Upper lobe of left lung (tissue), 6 donors: ENCODE measurements at regions not wholly inside any gene's neighbourhood (a gene's known extent, or its start where the extent isn't known, plus 50 kb on each side); places are given as distances from the start of the nearest gene placed in this dataset.
A peak's percentile ranks its signal among the peaks of the same experiment; 100 is the strongest.

Experiments
- ATAC-seq, 2 donors: fragments of 200-7000 bp; cut with Tn5 transposase; one replicate each; pipeline ENCODE4 v1.9.1; 2022; ENCODE audit warnings: mild to moderate bottlenecking in 2 of 2, moderate library complexity in 2 of 2; ENCODE audit not compliant: low FRiP score in 2 of 2
- DNase-seq, 2 donors: peaks; one replicate each; pipeline ENCODE4 v3.0.0-alpha.2; 2019 to 2020
- H3K27ac ChIP-seq, 4 donors: fragments of 200-600 bp; sonication (generic); one replicate each; pipeline ENCODE4 v1.5.1; 2016 to 2019
- H3K27me3 ChIP-seq, 4 donors: fragments of 200-600 bp; sonication (generic); one replicate each; pipeline ENCODE4 v1.5.1; 2017 to 2019
- H3K36me3 ChIP-seq, 4 donors: fragments of 200-600 bp; sonication (generic); one replicate each; pipeline ENCODE4 v1.5.1; 2016 to 2019
- H3K4me1 ChIP-seq, 4 donors: fragments of 200-600 bp; sonication (generic); one replicate each; pipeline ENCODE4 v1.5.1; 2018 to 2019
- H3K4me3 ChIP-seq, 4 donors: fragments of 200-600 bp; sonication (generic); one replicate each; pipeline ENCODE4 v1.5.1; 2017 to 2019; ENCODE audit warnings: mild to moderate bottlenecking in 2 of 4, moderate library complexity in 1 of 4
- H3K9me3 ChIP-seq, 4 donors: fragments of 200-600 bp; sonication (generic); one replicate each; pipeline ENCODE4 v1.5.1; 2018 to 2019
- EP300 ChIP-seq, 4 donors: sonication (generic); formaldehyde crosslinking; IDR thresholded peaks; one replicate each; pipeline ENCODE4 v1.5.1; 2017; ENCODE audit warnings: antibody characterized with exemption in 4 of 4, control low read depth in 2 of 4
- POLR2A ChIP-seq, 4 donors: fragments of 450-650 bp; IDR thresholded peaks; one replicate each; pipeline ENCODE4 v1.5.1; 2016 to 2017; ENCODE audit warnings: antibody characterized with exemption in 4 of 4, mild to moderate bottlenecking in 2 of 4
- POLR2AphosphoS5 ChIP-seq, 2 donors: sonication (generic); formaldehyde crosslinking; IDR thresholded peaks; one replicate each; pipeline ENCODE4 v1.5.1; 2017; ENCODE audit warnings: antibody characterized with exemption in 2 of 2
- WGBS, 2 donors: methylation state at CpG; one replicate each; pipeline ENCODE4 v1.1.5; 2017 to 2018; 5-methylcytosine and 5-hydroxymethylcytosine counted together
- TF ChIP-seq, protein P1 (sequence below), 6 experiments: fragments of 450-650 bp in 4 of 6; fragments of 200-600 bp in 2 of 6; sonication (generic) in 2 of 6; IDR thresholded peaks; one replicate each; pipeline ENCODE4 v1.5.1; 2016 to 2019; ENCODE audit warnings: antibody characterized with exemption in 6 of 6
- donor health status: DM: no; HTN: no; CAD: no; lungs with moderate emphysema.
- donor health status: DM: no; HTN: yes; CAD: no; lungs with severe emphysema.

DNA sequence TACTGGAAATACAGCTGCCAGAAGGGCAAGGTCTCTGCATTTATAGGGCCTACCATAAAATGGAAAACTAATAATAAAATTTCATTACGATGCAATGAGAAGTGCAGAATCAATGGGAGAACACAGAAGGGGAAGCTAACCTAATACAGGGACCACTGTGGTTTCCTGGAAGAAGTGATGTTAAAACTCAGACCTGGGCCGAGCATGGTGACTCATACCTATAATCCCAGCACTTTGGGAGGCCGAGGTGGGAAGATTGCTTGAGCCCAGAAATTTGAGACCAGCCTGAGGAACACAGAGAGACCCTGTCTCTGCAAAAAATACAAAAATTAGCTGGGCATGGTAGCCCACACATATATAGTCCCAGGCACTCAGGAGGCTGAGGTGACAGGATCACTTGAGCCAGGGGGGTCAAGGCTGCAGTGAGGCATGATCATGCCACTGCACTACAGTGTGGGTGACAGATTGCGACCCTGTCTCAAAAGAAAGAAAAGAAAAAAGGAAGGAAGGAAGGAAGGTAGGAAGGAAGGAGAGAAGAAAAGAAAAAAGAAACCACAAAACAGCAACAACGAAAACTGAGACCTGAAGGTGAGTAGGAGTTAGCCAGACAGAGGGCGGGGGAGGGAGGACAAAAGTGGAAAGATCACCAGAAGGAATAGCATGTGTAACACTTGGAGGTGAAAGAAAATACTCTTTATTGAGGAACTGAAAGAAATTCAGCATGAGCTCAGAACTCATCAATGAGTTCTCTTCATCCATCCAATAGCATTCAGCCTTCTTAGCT is 58.3 kb upstream of the DTNA start:
- ATAC-seq = no peak
- WGBS, 2 donors = 48 to 73% methylated on average over 6 of the region's 6 CpGs
- Histone ChIP-seq H3K4me1 (peaks cover 0 to 6% (median 4%) of the 10 kb centered on the region in 4 donors), H3K36me3 (no peaks in the 10 kb centered on the region), H3K27me3 (no peaks in the 10 kb centered on the region), H3K27ac (no peak overlapping the region), H3K4me3 (no peak overlapping the region), H3K9me3 (no peaks in the 10 kb centered on the region)
- DNase-seq = no peak
- TF ChIP-seq POLR2A (IDR thresholded peaks at IDR 0.05) (no peak), EP300 (IDR thresholded peaks at IDR 0.05) (no peak), POLR2AphosphoS5 (IDR thresholded peaks at IDR 0.05) (no peak)
- TF ChIP-seq, protein P1, sequence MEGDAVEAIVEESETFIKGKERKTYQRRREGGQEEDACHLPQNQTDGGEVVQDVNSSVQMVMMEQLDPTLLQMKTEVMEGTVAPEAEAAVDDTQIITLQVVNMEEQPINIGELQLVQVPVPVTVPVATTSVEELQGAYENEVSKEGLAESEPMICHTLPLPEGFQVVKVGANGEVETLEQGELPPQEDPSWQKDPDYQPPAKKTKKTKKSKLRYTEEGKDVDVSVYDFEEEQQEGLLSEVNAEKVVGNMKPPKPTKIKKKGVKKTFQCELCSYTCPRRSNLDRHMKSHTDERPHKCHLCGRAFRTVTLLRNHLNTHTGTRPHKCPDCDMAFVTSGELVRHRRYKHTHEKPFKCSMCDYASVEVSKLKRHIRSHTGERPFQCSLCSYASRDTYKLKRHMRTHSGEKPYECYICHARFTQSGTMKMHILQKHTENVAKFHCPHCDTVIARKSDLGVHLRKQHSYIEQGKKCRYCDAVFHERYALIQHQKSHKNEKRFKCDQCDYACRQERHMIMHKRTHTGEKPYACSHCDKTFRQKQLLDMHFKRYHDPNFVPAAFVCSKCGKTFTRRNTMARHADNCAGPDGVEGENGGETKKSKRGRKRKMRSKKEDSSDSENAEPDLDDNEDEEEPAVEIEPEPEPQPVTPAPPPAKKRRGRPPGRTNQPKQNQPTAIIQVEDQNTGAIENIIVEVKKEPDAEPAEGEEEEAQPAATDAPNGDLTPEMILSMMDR (IDR thresholded peaks at IDR 0.05) = no peak

DNA sequence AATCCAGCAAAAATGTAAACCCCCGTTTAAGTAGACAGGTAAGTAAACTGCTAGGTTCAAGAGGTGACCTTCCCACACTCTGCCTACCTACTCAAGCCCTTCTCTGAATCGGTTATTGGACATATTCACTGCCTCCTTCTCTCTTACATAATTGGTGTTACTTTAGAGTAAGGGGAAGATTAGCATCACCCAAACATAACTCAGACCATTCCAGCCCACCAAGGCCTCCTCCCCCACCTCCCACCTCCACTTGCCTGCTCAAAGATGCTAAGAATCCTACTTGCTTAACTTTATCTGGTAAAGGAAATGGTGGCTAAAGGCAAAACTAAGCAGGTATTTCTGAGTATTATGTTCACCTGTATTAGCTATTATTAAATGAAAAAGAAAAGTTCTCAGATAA is 55.0 kb upstream of the DTNA start:
- 66 to 79% methylated on average over 2 of the region's 2 CpGs for WGBS, 2 donors
- no peaks in the 10 kb centered on the region for H3K36me3 ChIP-seq
- TF ChIP-seq POLR2A (IDR thresholded peaks at IDR 0.05) = no peak
- no peak for TF ChIP-seq EP300 (IDR thresholded peaks at IDR 0.05)
- TF ChIP-seq, protein P1 (IDR thresholded peaks at IDR 0.05) = no peak
- TF ChIP-seq POLR2AphosphoS5 (IDR thresholded peaks at IDR 0.05) = no peak
- ATAC-seq (no peak), DNase-seq (no peak)
- H3K27me3 ChIP-seq = no peaks in the 10 kb centered on the region
- H3K27ac ChIP-seq = no peak overlapping the region
- H3K4me1 ChIP-seq = peaks cover 3 to 9% (median 6%) of the 10 kb centered on the region in 4 donors
- H3K9me3 ChIP-seq = no peaks in the 10 kb centered on the region
- H3K4me3 ChIP-seq = no peak overlapping the region

DNA sequence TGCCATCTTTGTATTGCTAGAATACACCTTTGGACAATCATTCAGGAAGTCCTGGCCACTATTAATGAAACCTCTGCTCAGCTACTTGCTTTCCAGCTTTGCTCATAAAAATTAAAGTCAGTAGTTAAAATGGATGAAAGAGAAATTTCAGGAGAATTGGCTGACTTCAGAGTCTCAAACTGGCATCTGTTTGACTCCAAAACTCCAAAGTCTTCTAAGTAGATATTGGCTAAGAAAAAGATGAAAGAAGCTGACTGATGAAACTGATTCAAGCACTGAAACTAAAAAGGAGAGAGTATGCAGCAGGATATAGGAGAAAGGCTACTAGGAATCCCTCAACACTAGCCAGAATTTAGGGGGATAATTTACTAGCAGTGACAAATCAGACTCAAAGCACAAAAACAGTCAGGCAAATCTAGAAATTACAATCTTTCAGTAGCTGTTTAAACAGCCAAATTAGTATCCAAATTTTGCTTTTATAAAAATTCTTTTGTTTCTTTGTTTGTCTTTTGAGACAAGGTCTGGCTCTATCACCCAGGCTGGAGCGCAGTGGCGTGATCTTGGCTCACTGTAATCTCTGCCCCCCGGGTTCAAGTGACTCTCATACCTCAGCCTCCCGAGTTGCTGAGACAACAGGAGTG is 52.1 kb upstream of the DTNA start:
- H3K4me3 ChIP-seq = no peak overlapping the region
- no peak for TF ChIP-seq POLR2A (IDR thresholded peaks at IDR 0.05)
- TF ChIP-seq EP300 (IDR thresholded peaks at IDR 0.05) = no peak
- no peak for TF ChIP-seq POLR2AphosphoS5 (IDR thresholded peaks at IDR 0.05)
- TF ChIP-seq, protein P1 (IDR thresholded peaks at IDR 0.05) = no peak
- DNase-seq = no peak
- H3K27ac ChIP-seq = no peak overlapping the region
- WGBS, 2 donors = 78 to 85% methylated on average over 4 of the region's 4 CpGs
- ATAC-seq = no peak
- H3K36me3 ChIP-seq = no peaks in the 10 kb centered on the region
- no peaks in the 10 kb centered on the region for H3K27me3 ChIP-seq
- H3K9me3 ChIP-seq = no peaks in the 10 kb centered on the region
- H3K4me1 ChIP-seq = peaks cover 0 to 13% (median 6%) of the 10 kb centered on the region in 4 donors

DNA sequence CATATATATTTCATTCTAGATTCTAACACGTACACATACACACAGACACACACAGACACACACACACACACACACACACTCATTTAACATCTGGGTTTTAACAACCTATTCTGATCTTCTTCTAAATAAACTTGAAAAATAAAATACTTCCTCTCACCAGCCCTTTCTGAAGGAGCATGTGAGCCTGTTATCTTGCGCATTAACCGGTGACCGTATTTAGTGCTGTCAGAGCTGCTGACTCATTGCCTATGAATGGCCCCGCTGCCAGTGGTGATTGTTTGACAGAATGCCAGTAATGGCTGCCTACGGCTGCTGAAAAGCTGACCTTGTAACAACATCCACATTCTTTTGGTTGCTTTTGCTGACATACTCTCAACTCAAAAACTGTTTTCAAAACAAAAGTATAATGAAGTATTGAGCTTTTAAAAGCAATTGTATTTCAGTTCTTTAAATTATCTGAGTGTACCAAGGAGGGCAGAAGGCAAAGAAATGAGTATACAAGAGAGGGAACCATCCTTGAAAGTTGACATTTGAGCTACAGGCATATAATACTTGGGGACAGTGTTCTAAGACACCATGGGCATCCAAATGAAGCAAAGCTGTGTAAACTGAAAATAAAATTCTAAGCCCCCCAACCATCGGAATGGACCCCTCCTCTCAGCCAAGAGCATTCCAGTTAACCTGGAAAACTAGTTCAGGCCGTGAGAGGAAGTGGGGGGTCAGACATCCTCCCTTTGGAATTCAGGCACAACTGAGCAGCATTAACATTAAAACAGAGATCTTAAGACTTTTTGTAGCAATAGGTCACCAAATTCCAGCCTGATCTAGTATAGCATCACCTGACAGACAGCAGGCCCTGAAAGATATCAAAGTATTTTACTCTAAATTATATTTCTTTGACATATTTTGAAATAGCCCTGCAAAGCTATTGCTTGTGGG is 50.2 kb upstream of the DTNA start:
- Histone ChIP-seq H3K4me1 (peaks cover 0 to 13% (median 6%) of the 10 kb centered on the region in 4 donors), H3K27me3 (no peaks in the 10 kb centered on the region), H3K4me3 (no peak overlapping the region), H3K9me3 (no peaks in the 10 kb centered on the region), H3K27ac (peak overlapping the region; percentile 27 to 64 (median 62)), H3K36me3 (no peaks in the 10 kb centered on the region)
- TF ChIP-seq POLR2AphosphoS5 (IDR thresholded peaks at IDR 0.05) = peak; percentile 56 to 60
- TF ChIP-seq, protein P1 (IDR thresholded peaks at IDR 0.05) = no peak
- TF ChIP-seq EP300 (IDR thresholded peaks at IDR 0.05) = peak in 1 of 4 donors; percentile 18
- 25 to 30% methylated on average over 8 of the region's 8 CpGs for WGBS, 2 donors
- ATAC-seq = peak; percentile 85 to 94
- peak in 1 of 2 donors; percentile 87 for DNase-seq
